ENCODE measurements at regions not wholly inside any gene's neighbourhood (a gene's known extent, or its start where the extent isn't known, plus 50 kb on each side); places are given as distances from the start of the nearest gene placed in this dataset.

DNA sequence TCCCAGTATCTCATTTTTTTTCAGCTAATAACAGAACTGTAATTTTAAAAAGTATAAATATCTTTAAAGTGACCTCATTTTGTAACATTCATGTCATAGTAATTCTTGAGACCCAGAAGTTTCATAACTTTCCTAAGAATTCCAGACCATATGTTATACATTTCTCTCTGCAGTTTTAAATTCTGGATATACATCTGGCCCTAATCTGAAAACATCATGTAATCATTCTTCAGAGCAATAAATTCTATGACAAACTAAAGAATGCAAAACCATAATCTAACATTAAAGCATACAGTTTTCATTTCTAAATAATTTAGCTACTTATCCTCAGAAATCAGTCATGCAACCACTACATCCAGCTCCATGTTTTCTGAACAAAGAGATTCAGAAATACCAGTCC, 198.3 kb upstream of the SLC35G4 start:
- TF ChIP-seq, protein P1, sequence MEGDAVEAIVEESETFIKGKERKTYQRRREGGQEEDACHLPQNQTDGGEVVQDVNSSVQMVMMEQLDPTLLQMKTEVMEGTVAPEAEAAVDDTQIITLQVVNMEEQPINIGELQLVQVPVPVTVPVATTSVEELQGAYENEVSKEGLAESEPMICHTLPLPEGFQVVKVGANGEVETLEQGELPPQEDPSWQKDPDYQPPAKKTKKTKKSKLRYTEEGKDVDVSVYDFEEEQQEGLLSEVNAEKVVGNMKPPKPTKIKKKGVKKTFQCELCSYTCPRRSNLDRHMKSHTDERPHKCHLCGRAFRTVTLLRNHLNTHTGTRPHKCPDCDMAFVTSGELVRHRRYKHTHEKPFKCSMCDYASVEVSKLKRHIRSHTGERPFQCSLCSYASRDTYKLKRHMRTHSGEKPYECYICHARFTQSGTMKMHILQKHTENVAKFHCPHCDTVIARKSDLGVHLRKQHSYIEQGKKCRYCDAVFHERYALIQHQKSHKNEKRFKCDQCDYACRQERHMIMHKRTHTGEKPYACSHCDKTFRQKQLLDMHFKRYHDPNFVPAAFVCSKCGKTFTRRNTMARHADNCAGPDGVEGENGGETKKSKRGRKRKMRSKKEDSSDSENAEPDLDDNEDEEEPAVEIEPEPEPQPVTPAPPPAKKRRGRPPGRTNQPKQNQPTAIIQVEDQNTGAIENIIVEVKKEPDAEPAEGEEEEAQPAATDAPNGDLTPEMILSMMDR (conservative IDR thresholded peaks at IDR 0.05 in 1 of 2, IDR thresholded peaks at IDR 0.05 in 1 of 2; ENCODE audit: low read depth in 1 of 2, low read length in 2 of 2): no peak
- TF ChIP-seq EZH2 (IDR thresholded peaks at IDR 0.05; ENCODE audit: low read length, missing control alignments): no peak
